HG03108 (cell line): ENCODE measurements at regions not wholly inside any gene's neighbourhood (a gene's known extent, or its start where the extent isn't known, plus 50 kb on each side); places are given as distances from the start of the nearest gene placed in this dataset.
"Not testable (repeated sequence)": the region's sequence is repeated elsewhere in the genome, so short reads cannot be mapped to it uniquely, and the experiment has no call there.

ENCODE experiments used
- ATAC-seq: cut with Tn5 transposase; IDR thresholded peaks from one replicate; pipeline ENCODE4 v1.9.1; 2021; ENCODE audit warnings: moderate library complexity; ENCODE audit not compliant: unreplicated experiment

- ATAC-seq: no peak
These were observed 349.0 kb downstream of the LMO7 start for GRCh38 chr13:75985132-75985531.

GRCh38 chr13:75978818-75979217 lies 342.7 kb downstream of the LMO7 start:
- ATAC-seq: no peak

GRCh38 chr13:75968103-75968838 lies 332.1 kb downstream of the LMO7 start:
- ATAC-seq: no peak

GRCh38 chr13:75963302-75963701 lies 327.2 kb downstream of the LMO7 start:
- ATAC-seq: no peak

- ATAC-seq: no peak
These were observed 325.8 kb downstream of the LMO7 start for GRCh38 chr13:75961911-75962310.

DNA sequence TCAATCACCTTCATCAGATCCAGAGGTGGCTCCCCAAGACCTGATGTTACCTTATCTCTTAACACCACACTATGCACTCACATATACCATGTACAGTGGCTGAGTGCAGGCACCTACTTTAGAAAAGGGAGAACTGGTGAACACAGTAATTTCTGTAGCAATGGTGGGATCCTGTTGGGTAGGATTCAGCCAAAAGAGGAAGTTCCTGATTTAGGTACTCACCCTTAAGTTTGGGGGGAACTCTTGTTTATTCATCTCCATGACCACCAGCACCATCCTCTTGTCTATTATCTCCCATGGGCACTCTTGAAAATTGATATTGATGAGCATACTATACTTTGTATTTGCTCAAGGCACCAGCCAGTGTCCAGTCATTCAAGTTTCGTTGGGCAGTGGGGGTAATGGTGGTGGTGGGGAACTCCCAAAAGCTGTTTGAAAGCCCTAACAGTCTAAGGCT lies 324.4 kb downstream of the LMO7 start:
- ATAC-seq: peak; percentile 91

GRCh38 chr13:75959861-75960481 lies 323.8 kb downstream of the LMO7 start:
- no peak for ATAC-seq

DNA sequence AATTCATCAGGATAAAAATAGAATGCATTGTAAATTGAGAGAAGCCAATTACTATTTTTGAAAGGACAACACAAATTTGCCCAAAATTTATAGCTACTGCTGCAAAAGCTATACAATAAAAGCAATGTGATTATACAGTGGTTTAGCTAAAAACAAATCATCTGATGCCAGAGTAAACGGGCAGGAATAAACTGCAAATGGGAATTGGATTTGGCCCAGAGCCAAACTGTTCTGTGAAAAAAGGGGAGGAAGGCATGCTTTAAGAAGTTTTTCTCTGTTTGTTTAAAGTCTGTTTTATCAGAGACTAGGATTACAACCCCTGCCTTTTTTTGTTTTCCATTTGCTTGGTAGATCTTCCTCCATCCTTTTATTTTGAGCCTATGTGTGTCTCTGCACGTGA lies 317.5 kb downstream of the LMO7 start:
- ATAC-seq: not testable (repeated sequence)

GRCh38 chr13:75947448-75947847 lies 311.3 kb downstream of the LMO7 start:
- no peak for ATAC-seq

DNA sequence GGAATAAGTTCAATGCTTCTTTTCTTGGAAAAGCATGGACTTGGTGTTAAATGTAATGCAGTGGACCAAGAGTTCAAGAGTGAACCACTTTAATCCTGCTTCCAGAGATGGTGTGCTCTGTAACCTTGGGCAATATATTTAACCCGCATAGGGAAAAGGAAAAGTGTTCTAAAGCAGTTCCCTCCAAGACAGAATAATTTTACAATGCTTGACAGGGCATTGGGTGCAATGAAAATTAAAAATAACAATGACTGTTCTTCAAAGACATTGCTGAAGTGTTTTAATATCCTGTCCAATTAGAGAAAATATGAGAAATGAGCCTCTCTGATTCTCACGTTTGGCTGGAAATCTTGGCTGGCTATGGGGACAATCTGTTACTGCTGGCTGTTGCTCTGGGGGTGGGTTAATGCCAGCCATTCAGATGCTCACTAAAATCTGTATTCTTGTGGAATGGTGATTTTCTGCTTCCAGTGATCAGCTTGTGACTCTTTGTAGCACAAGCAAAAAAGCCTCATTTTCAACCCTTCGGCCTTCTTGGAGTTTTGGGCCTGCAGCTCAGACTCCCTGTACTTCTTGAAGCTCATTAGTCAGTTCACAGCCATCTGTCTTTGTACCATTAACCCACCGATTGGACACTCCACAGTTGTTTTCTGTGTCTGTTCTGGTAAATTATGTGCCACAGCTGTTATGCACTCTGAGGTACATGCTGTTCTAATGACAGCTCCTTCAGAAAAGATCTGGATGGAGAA lies 310.6 kb downstream of the LMO7 start:
- ATAC-seq: no peak

DNA sequence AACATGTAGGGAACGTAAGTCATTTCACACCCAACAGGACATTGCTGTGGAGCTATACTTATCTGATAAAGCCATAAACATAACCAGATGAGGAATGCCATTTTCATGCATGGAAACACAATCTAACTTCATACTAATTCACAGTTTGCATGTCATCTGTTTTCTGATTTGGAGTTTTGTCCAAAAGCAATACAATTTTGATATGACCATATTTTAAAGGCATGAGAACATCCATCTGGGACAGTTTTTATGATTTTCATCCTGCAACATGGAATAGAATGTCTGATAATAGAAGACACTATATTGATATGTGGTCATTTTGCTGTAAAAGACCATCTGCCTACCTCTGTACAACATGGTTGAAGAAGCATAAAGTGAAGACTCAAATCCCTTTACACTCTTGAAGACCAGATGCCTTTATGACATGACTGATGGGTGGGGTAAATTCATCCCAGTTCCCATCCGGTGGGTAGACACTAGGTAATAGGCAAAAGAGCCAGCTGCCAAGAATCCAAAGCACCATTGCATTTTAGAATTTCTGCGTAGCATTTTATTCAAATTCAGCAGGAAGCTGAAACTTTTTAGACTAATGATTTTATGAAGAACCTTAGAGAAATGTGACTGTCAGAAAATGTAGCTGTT lies 309.8 kb downstream of the LMO7 start:
- ATAC-seq: no peak

DNA sequence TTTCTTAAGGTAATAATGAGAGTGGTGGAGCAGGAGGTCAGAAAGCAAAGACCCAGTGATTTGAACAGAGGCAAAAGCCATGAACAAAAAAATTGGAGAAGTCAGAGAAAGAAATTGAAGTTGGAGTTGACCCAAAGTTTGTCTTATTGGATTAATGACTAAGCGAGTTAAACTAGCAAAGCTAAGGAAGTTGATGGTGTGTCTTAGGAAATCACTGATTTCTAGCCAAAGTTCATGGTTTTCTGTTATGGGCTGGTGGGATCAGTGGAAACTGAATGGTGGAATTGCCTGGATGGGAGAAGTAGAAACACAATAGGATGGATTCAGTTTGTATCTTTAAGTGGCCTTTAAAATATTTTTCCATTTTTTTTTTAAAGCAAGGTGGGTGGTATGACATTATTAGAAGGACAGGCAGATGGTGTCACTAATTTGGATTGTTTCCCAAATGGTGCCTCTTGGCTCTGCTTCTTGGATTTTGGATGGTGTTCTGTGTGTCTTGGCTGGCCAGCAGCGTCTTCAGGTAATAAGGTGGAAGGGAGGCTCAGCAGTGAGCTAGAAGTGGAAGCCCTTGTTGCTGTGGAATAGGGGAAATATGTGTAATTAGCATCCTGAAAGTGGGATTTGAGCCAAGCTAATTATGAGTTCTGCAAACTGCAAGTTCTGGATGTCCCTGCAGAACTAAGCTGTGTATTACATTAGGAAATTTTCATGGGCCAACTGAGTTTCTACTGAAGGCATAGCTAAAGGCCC lies 302.9 kb downstream of the LMO7 start:
- no peak for ATAC-seq

DNA sequence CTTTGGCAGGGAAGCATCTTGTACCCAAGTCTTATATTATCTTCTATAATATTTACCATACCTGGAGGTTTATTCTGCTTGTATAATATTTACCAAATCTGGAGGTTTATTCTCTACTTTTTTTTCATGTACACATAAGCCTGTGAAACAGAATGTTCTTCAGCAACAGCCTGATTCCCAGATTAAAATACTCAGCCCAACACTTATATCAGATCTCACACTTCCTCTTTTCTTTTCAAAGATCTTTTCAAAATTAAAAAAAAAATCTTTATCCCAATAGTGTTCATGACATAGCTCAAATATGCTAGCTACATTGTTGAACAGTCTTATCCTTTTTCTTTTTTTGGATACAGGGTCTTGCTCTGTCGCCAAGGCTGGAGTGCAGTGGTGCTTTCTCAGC lies 300.7 kb downstream of the LMO7 start:
- no peak for ATAC-seq

DNA sequence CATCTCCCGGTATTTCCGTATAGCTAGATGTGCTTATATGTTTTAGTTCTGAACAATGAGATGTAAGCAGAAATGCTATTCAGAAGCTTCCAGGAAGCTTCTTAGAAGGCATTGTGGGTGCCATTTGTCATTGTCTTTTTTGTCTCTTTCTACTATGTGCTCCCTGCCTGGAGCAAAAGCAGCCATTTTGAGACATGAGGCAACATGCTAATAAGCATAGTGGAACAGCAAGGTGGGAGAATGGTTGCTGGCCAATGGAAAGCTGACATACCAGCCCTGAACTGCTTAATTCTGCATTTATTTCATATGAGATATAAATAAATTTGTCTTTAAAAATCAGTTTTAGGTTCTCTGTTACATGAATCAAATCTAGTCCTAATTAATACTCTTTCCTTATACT lies 299.7 kb downstream of the LMO7 start:
- no peak for ATAC-seq

- no peak for ATAC-seq
These were observed 298.8 kb downstream of the LMO7 start for GRCh38 chr13:75934889-75935288.

- ATAC-seq: no peak
These were observed 296.5 kb downstream of the LMO7 start for GRCh38 chr13:75932636-75933035.

DNA sequence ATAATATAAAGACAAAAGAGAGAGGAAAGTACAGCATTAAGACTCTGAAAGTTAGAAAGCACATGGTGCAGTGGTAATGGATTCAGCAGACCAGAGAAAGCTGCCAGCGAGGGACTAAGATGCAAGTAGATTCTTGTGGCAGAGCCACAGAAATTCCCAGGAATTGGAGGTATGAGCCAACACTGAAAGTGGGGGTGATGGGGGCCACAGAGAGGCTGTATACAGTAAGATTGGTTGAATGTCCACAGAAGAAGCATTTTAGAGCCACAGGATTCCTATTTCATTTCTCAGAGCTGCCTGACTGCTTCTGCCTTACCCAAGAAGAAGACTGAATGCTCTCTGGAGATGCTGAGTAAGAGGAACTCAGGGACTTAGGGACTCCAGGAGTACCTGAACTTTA lies 295.0 kb downstream of the LMO7 start:
- ATAC-seq: no peak

- no peak for ATAC-seq
These were observed 292.9 kb downstream of the LMO7 start for GRCh38 chr13:75929076-75929475.

DNA sequence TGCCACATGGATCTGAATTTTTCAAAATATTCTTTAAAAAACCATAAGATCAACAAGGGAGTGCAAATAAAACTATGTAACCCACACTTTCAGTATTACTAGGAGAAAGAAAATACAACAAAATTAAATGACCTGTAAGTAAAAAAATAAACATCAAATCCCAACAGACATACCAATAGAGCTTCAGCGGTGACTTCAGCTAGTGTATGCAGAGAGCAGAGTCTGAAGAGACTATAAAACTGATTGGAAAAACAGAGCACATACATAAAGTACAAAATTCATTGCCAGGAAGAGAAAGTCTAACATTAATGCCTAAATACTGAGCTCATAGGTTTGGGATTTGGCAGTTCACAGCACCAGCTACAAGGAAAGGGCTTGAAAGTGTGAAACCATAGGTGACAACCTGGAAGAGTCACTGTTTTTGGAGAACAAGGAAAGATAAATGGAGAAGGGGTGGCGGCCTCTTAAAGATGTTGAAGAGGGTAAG lies 291.1 kb downstream of the LMO7 start:
- no peak for ATAC-seq

DNA sequence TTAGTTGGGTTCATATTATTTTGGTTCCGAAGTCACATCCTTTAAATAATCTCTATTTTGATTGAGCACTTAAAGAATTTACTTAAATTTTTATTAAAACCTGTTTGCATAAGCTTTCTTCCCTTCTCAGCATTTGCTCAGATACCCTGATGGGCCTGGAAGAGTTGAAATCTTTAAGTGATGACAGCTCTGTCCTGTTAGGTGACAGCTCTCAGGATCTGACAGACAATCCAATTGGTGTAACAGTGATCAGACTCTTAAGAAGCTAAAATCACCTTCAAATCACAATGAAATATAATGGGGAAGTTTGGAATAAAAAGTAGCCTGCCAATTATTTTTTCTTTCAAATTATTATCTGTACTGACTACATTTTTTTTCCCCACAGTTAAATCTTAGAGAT lies 284.4 kb downstream of the LMO7 start:
- ATAC-seq: no peak
